ENCODE measurements at regions not wholly inside any gene's neighbourhood (a gene's known extent, or its start where the extent isn't known, plus 50 kb on each side); places are given as distances from the start of the nearest gene placed in this dataset.
"Not testable (repeated sequence)": the region's sequence is repeated elsewhere in the genome, so short reads cannot be mapped to it uniquely, and the experiment has no call there.

DNA sequence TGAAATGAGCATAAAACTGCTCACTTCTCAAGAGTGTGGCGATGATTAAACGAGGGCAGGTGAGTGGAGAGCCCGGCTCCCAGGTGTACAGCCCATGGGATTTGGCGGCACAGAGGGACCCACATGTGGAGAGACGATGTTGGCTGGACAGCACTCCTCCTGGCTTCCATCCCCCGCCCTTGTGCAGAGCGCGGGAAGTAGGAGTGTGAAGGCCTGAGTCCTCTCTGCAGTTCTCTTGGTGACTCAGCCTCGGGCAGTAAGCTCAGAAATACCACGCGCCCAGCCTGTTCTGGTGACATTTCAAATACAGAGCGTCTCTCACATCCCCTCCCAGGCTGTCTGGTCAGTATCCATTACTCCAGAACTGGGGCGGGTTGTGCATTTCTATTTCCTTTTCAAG is 94.2 kb upstream of the SRSF6 start:
- DNase-seq, result no peak

DNA sequence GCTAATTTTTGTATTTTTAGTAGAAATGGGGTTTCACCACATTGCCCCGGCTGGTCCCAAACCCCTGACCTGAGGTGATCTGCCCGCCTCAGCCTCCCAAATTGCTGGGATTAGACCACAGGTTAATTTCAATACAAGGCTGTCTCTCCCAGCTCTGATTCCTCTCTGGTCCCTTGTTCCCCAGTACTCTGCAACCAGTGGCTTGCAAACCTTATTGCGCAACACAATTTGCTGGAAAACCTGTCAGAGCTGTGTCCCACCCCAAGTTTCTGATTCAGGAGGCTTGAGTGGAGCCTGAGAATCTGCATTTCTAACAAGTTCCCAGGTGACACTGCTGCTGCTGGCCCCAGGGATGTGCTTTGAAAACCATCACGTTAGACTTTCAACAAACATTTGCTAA is 96.2 kb upstream of the SRSF6 start:
- DNase-seq, result no peak

- DNase-seq, result no peak
Observed at GRCh38 chr20:43360016-43360415, 97.7 kb upstream of the SRSF6 start.

DNA sequence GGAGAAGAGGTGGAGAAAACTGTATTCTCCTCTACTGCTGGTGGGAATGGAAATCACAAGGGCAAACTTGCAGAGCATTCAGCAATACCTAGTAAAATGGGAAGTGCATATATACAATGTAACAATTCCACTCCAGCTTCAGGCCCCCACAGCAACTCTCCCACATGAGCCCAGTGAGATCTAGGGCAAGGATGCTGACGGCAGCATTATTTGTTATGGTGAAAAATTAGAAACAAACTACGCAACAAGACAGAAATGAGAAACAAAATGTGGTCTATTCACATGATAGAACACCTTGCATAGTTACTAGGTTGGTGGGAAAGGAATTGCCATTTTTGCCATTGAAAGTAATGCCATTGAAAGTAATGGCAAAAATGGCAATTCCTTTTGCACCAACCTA is 98.9 kb upstream of the SRSF6 start:
- DNase-seq, result no peak

DNA sequence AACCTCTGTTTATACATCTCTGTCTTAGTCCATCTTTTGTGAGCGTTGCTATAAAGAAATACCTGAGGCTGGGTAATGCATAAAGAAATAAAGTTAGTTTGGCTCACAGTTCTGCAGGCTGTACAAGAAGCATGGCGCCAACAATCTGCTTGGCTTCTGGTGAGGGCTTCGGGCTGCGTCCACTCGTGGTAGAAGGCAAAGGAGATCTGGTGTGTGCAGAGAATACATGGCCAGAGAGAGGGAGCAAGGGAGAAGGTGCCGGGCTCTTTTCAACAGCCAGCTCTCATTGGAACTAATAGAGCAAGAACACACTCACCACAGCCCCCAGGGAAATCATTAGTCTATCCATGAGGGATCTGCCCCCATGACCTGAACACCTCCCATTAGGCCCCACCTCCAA is 100.3 kb upstream of the SRSF6 start:
- DNase-seq, result no peak

- no peak for DNase-seq
Observed at GRCh38 chr20:43355610-43356009, 102.1 kb upstream of the SRSF6 start.

DNA sequence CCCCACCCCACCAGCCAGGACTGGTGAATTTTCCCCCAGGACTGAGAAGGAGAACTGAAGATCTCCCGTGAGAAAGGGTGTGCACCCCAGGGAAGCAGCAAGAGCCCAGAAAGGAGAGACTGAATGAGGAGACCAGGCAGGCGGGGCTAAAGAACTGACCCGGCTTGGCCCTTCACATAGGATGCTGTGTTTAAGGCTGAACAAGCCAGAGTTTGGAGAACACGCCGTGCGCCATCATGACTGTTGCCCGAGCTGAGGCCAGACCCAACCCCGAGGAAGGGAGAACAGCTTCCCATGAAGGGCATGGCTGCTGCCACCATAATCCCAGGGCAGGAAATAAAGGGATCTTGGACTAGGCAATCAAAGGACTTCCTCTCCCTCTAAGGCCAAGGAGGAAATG is 104.7 kb upstream of the SRSF6 start:
- DNase-seq, result no peak

DNA sequence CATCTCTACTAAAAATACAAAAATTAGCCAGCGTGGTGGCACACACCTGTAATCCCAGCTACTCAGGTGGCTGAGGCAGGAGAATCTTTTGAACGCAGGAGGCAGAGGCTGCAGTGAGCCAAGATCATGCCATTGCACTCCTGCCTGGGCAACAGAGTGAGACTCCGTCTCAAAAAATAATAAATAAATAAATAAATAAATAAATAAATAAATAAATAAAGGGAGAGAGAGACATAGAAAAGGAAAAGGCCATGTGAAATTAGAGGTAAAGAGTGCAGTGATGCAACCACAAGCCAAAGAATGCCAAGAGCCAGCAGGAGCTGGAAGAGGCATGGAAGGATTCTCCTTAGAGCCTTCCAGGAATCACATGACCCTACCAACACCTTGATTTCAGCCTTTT is 107.0 kb upstream of the SRSF6 start:
- DNase-seq, result not testable (repeated sequence)

GRCh38 chr20:43349841-43350240 is 107.9 kb upstream of the SRSF6 start:
- DNase-seq, result no peak

DNA sequence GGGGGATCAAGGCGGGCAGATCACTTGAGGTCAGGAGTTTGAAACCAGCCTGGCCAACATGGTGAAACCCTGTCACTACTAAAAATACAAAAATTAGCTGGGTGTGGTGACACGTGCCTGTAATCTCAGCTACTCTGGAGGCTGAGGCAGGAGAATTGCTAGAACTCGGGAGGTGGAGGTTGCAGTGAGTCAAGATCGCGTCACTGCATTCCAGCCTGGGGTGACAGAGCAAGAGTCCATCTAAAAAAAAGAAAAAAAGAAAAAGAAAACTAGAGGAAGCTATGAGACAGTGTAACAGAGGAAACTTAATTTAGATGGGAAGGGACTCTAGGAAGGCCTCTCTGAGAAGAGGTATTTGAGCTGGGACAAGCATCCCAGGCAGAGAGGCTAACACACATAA is 109.9 kb upstream of the SRSF6 start:
- not testable (repeated sequence) for DNase-seq

GRCh38 chr20:43345676-43346075 is 112.0 kb upstream of the SRSF6 start:
- DNase-seq, result no peak

DNA sequence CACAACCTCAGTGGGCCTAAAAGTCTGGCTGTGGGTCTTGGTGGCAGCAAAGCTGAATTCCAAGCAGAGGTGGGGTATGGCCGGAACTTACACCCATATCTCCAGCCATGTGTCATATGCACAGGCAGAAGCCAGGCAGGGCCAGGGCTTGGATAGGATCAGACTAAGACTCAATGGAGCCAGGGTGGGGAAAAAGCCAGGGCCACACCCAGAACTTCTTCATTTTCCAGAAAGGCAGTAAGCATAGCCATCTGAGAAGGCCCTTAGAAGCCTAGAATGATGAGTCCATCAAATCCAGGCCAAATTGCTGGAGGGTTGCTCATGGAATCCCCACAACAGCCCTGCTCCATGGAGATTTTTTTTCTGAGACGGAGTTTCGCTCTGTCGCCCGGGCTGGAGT is 116.2 kb upstream of the SRSF6 start:
- no peak for DNase-seq

DNA sequence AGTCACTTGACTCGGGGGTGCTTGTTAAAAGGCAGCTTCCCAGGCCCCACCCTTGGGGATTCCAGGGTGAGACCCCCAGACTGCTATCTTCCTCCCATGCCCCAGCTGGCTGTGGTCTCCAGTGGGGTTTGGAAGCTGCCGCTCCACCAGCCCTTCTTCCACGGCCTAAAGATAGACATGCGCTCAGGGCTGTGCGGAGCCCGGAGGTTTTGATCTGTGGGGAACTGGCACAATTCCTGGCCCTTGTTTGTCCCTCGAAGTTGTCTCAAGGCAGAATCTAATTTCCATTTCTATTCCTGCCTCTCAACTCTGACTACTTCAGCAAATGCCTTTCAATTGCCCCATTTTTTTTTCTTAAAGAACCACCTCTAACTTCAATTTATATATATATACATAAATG is 120.7 kb upstream of the SRSF6 start:
- DNase-seq, result no peak

- no peak for DNase-seq
Observed at GRCh38 chr20:43334080-43334479, 123.6 kb upstream of the SRSF6 start.

GRCh38 chr20:43331906-43332305 is 125.8 kb upstream of the SRSF6 start:
- DNase-seq, result no peak

DNA sequence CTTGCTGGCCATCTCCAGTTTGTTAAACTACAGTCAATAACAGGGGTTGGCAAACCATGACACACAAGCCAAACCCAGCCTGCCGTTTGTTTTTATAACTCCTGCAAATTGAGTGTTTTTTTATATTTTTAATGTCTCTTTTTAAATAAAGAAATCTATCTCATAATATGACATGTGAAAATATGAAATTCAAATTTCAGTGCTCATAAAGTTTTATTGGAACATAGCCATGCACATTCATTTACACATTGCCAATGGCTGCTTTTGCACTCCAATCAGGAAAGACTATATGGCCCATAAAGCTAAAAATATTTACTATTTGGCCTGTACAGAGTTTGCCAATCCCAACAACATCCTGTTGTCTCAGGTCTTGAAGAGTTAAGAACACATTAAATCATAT is 129.0 kb upstream of the SRSF6 start:
- no peak for DNase-seq

DNA sequence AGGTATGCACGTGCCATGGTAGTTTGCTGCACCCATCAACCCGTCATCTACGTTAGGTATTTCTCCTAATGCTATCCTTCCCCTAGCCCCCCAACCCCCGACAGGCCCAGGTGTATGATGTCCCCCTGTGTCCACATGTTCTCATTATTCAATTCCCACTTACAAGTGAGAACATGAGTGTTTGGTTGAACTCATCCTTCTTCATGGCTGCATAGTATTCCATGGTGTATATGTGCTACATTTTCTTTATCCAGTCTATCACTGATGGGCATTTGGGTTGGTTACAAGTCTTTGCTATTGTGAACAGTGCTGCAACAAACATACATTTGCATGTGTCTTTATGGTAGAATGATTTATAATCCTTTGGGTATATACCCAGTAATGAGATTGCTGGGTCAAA is 130.5 kb upstream of the SRSF6 start:
- not testable (repeated sequence) for DNase-seq

- DNase-seq, result no peak
Observed at GRCh38 chr20:43325926-43326325, 131.8 kb upstream of the SRSF6 start.

GRCh38 chr20:43323592-43323991 is 133.9 kb upstream of the PTPRT start:
- no peak for DNase-seq

GRCh38 chr20:43322851-43323250 is 133.1 kb upstream of the PTPRT start:
- DNase-seq, result no peak

DNA sequence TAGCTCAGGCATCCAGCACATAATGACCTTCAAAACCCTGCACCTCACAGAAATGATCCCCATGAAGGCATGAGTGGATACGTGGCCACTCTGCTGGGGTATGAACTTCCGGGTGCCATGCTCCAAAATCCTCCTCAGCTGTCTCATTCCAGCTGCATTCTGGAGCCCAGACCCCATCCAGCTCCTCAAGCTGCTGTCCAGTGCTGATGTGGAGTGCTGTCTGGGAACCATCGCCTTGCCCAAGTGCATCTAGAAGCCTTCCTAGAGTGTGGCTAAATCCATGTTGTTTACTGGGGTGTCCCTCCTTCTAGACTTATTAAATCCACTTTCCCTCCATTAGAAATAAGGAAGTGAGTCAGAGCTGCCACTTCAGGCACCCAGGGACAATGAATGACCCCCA is 130.8 kb upstream of the PTPRT start:
- no peak for DNase-seq

GRCh38 chr20:43318755-43319297 is 129.1 kb upstream of the PTPRT start:
- DNase-seq, result no peak

DNA sequence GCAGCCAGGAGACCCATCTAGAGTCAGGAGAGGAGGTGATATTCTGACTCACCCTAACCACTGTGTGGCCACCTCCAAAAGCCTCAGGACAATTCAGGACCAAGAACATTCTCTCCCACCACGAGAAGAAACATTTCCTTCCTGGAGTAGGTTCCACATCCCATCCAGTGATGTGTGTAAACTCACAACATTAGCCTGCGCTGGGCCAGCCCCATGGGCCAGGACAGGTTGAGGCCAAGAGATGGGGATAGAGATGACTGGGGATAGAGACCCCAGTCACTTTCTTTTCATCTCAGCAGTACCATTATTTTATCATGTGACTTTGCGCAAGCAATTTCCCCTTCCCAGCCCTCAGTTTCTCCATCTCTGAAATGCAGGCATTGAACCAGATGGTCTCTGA is 126.6 kb upstream of the PTPRT start:
- no peak for DNase-seq

GRCh38 chr20:43309266-43309665 is 119.6 kb upstream of the PTPRT start:
- no peak for DNase-seq

DNA sequence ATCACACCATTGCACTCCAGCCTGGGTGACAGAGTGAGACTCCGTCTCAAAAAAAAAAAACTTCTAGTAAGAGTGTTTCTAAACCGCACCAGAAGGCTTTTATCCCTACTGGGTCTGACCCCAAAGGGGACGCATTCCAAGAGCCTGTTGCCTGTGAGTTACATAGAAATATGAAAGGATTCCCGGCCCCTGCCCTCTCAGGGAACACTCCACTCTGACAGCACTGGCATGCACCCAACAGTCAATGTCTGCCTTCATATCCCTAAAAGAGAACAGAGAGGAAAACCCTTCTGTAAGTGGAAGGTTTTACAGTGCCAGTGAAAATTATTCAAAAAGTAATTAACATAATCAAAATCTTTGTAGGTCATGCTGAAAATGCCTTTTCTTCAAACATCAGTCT is 117.1 kb upstream of the PTPRT start:
- no peak for DNase-seq

- DNase-seq, result no peak
Observed at GRCh38 chr20:43305749-43306148, 116.0 kb upstream of the PTPRT start.
